ENCODE measurements at regions not wholly inside any gene's neighbourhood (a gene's known extent, or its start where the extent isn't known, plus 50 kb on each side); places are given as distances from the start of the nearest gene placed in this dataset.

GRCh38 chr6:56299916-56300315, 52.5 kb upstream of the COL21A1 start:
- no peak for TF ChIP-seq POLR2A (IDR thresholded peaks at IDR 0.05)
- no peak for TF ChIP-seq CTCF (IDR thresholded peaks at IDR 0.05)
- TF ChIP-seq POLR2AphosphoS5 (IDR thresholded peaks at IDR 0.05): no peak

Measured in suprapubic skin (tissue), 4 donors.